GM19239 (cell line): ENCODE measurements at regions not wholly inside any gene's neighbourhood (a gene's known extent, or its start where the extent isn't known, plus 50 kb on each side); places are given as distances from the start of the nearest gene placed in this dataset.
A peak's percentile ranks its signal among the peaks of the same experiment; 100 is the strongest.

ENCODE experiments used
- DNase-seq: peaks from one replicate; pipeline ENCODE4 v3.0.0; 2011; ENCODE audit warnings: low spot score; ENCODE audit not compliant: insufficient read length
- FAIRE-seq: peaks from 2 replicates; lab custom pipeline; 2011; peaks lifted over from hg19 to GRCh38; lab: Jason Lieb, UNC

DNA sequence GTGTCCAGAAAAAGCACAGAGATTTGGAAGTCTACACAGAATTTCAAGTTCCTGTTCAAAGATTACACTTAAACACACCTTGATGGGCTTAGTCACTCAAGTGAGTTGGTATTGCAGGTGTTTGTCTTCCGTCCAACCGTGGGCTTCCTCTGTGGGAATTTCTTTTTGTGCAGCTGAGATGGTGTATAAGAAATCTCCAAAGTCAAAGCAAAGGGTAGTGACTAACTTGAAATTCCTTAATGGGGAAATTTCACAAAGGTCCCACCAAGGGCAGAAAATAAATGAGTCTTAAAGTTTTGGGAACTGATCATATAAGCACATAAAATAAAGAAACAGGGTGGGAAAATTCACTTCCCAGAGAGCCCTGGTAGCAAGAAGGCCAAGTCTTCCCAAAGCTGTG is 102.0 kb upstream of the TNFAIP3 start:
- FAIRE-seq (no peak), DNase-seq (no peak)

DNA sequence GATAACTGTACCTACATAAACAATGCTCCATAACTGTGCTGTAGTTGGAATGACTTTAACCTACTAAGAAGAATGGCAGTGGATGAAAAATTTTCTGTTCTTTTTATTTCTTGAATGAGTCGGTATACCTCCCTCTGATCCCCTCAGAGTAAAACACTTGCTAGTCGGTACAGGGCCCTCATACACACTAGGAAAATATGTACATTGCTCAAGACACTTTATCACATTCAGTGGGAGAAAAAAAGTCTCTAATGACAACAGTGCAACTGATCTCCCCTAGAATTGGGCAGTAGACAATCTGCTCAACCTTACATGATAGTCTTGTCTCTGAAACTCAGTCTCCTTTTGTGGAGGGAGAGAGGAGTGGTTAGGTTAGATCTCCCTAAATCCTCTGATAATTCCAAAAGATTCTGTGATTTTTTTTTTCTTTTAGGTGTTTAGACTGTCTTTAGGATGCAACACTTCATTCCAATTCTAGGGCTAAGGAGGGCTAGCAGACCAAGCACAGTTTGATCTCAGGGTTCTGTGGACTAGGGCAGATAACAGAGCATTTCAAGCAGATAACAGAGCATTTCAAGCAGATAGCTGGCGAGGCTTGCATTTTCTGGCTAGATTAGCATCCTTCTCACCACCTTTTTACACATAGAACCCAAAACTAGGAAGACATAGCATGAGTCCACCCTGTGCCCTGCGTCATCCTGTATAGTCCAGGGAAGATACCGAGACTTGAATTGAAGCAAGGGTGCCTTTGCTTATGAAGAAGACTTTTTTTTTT is 100.3 kb upstream of the TNFAIP3 start:
- FAIRE-seq = no peak
- DNase-seq = no peak

DNA sequence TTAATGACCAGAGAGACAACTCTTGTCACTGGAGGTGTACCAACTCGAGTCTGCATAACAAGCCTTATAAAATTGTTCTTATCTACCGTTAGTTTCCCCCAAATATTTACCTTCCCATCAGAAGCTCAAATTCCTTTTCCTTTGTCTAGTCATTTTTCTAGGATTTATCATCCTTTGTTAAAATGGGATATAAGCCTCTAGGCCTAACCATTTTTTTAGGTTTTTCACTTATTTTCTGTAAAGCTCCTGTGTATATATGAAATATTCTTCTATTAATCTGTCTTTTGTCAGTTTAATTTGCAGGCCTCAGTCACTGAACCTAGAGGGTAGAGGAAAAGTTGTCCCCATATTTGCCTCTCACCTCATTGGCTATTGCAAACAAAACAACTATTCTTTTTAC is 99.6 kb upstream of the TNFAIP3 start:
- FAIRE-seq (no peak), DNase-seq (no peak)

DNA sequence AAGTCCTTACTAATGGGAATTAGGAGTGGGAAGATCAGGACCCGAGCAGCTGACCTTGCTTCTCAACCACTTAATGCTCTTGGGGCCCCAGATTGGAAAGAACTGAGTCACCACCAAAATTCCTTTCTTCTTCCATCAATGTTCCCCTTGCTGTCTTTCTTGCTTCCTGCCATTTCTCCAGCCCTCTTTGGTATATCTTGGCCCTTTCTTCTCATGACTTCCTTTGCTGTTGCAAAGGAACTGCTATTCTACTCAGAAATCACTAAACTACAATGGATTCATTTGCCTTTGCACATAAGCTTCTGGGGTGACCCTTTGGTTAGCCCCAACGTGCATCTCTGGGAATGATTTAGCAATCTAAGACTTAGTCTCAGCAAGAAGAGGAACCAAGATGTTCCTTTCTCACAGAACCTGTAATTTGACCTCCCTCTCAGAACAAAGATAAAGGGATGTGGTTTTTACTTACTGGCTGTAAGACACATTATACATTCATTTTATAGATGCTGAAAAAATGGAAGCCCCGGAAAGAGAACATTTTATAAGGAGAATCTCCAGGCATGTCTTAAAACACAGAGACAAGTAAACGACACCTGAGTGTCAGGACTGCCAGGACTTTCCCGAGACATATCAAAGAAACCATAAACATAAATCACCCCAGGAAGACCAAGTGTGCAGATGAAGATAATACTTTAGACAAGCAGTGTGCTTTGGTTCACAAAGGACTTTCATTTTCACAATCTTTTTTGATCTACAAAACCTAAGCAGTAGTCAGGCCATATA is 99.0 kb upstream of the TNFAIP3 start:
- FAIRE-seq = peak; percentile 79
- no peak for DNase-seq

DNA sequence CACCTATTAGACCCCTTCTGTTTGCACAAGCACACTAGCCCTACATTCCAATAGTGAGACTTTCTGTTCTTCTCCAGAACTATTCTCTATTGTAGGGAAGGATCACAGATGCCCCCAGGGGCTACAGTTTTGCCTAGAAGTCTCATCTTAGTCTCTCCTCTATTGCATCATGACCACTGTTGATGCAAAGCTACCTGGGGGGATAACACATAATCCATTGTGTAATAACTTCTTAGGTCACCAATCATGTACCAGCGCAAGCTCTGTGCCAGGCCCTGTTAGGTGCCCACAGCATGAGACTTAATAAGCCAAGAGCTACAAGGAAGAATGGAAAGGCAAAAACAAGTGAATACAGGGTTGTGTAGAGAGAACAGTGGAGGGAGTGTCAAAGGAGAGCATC is 98.1 kb upstream of the TNFAIP3 start:
- no peak for DNase-seq
- FAIRE-seq = no peak

DNA sequence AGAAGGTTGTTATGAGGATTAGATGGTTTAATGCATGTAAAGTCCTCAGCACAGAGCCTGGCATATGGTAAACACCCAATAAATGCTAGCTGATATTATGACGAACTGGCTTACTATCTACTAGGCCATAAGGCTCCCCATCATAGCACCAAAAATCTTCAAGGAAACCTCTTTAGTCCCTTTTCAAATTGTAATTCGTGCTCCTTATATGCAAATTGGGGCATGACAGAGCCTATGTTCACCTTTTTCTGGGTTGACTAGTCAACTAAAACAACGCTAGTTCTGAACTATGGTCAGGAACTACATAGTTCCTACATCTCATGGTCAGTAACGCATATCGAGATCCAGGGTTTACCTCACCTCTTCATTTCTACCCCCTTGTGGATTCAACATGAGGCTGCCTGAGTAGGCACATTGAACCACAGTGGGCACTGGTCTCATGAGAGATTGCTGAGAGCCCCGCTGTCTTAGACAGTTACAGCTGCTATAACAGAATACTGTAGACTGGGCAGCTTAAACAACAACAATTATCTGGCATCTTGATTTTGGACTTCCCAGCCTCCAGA is 97.2 kb upstream of the TNFAIP3 start:
- FAIRE-seq (peak; percentile 87), DNase-seq (no peak)

DNA sequence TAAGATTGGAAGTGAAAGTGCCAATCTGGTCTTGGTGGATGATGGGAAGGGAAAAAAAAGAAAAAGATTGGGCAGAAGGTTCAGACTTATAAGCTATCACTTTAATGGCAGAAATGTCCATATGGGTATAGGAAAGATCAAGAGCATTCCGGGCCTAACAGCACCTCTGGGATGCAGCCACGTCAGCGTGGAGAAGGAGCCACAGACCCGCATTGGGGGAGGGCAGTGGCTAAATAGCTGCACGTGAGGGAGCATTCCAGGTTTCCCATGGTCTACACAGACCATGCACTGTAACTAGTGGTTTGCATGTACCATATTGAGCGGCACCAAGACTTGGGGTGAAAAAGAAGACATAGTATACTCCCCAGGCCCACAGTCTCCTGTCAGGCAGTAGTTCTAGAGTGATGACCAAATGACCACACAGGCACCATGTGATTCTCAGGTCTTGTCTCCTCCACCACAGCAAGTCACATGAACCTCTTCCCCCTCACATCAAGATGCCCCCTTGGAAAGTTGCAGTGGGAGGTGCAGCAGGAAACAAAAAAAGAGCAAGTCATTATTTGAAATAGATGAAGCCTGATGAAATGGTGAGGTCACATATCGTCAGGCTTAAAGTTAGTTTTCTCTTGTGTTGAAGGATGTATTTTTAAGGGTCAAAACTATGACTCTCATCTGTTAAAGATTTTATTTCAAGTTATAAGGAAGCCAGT is 94.4 kb upstream of the TNFAIP3 start:
- no peak for FAIRE-seq

DNA sequence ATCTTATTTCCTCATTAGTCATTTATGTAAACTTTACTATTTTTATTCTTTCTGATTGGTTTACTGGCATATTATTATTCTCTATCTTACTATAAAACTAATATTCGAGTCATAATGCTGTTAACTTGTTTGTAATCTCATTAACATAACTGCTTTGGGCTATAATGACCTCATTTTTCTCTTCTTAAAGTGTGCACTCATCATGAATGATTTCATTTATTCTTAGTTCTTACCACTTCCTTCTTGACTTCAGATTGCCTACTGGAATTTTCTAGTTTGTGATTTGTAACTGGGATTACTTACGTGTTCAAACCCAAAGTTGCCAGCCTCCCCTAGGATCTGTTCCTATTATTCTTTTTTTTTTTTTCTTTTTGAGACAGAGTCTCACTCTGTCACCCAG is 91.8 kb upstream of the TNFAIP3 start:
- DNase-seq (no peak), FAIRE-seq (no peak)

More for the DNA sequence above, 94.4 kb upstream of the TNFAIP3 start:
- DNase-seq = no peak

DNA sequence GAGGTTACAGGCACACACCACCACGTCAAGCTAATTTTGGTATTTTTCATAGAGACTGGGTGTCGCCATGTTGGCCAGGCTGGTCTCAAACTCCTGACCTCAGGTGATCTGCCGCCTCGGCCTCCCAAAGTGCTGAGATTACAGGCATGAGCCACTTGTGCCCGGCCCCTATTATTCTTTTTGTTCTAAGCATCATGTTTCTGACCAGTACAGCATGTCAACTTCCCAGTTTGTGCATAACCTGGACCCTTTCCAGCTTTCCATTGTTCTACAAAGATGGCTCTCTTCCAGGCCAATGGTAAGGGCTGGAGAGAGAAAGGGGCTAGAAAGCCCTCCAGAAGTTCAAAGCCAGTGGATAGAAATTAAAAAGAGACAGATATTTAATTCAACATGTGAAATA is 91.3 kb upstream of the TNFAIP3 start:
- no peak for DNase-seq
- no peak for FAIRE-seq

DNA sequence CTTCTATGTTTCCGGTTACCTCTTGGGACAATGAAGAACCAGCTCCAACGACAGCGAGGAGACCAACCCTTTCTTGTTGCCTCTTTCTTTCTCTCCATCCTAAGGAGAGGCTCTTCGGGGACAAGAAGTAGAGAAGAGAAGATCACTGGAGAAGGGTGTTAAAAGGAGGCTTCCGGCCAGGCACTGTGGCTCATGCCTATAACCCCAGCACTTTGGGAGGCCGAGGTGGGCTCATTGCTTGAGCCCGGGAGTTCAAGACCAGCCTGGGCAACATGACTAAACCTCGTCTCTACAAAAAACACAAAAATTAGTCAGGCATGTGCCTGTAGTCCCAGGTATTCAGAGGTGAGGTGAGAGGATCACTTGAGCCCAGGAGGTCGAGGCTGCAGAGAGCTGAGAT is 90.8 kb upstream of the TNFAIP3 start:
- no peak for DNase-seq
- FAIRE-seq = no peak

DNA sequence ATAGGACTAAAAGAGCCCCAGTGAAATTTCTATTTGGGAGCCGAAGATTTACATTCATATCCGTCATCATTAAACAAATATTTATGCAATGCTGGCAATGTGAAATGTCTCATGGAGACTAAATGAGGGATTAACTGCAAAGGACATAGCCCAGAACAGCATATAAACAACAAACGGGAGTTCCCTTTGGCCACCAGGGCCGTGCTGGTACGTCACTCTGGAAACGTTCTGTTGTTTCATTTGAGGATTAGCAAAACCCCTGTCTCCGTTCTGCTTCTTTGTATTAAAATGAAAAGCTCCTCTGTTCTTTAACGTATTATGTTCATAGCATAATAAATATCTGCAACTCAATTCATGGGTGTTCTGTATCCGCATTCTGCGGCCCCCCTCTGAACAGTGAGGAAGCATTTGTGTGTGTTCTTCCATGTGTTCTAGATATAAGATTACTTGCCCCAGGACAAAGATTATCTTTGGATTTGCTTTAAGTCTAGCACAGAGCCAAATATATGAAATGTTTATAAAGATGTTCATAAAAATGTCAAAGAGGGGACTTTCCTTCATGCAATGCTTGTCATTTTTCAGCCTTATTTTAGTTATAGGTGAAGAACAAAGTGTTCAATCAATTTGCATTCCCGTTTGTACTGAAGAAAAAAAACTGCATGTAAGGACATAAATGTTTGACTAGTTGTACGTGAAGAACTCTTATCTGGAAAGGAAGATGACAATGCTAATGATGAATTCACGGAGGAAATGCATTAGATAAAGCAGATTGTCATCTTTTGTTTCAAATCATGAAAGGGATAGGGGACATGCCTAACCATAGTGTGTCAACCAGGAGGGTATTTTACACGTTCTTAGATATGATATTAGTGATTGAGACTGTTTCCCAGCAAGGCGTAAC is 90.0 kb upstream of the TNFAIP3 start:
- DNase-seq = no peak
- FAIRE-seq = no peak

DNA sequence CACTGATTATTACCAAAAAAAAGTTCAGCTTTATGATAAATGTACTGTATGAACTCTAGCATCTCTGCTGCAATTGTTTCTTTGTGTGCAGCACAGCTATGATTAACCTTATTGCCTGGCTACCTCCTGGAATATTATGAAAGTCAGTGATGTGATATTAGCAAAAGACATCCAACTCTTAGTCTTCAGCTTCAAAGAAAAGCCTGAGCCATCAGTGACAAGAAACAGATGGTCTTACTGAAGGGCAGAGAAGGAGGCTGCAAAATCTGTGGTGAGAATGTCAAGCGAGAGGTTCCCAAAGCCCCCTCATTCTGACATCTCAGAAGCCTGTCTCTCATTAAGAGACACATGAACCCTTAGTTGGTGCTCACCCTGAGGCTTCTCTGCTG is 89.4 kb upstream of the TNFAIP3 start:
- no peak for DNase-seq
- no peak for FAIRE-seq

DNA sequence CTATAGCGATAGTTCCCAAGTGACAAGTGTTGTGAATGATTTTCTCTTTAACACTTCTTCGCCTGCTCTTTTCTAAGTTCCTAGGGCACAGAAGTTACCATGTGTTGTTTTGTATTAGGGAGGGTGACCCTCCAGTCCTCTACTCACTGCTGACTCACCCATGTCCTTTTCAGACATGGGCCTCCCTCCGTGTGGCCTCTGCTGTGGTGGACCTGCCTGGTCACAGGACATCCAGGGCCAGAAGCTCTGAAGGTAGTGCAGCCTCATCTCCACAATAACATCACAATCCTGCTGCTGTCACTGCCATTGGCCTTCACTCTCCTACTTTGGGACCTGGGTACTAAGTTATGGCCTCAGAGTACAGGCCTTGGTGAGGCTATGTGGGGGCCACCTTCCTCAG is 87.1 kb upstream of the TNFAIP3 start:
- FAIRE-seq (no peak), DNase-seq (no peak)

DNA sequence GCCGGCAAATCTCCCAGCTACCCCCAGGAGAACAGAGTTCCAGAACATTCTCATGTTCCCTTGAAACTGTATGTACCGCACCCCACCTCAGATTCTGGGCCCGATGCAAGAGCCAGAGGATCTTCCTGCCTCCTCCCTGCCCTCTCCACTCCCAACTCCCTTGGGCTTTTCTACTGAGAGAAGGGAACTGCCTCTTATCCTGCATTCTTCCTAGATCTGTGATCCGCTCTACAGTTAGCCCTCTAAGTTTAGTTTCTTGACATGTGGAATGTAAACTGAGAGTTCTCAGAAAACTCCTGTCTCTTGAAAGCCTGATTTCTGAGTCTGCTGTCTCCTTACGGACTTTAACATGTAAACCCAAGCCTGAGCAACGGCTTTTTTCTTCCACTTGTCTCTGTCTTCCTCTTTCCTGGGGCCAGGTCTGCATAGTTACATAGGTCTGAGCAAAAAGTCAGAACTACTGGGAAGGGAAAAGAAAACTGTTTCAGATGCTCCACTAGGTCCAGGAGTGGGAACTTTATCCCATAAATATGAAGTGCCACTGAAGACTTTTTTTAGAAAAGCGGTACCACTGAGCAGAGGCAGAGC is 86.5 kb upstream of the TNFAIP3 start:
- no peak for FAIRE-seq
- DNase-seq = no peak

DNA sequence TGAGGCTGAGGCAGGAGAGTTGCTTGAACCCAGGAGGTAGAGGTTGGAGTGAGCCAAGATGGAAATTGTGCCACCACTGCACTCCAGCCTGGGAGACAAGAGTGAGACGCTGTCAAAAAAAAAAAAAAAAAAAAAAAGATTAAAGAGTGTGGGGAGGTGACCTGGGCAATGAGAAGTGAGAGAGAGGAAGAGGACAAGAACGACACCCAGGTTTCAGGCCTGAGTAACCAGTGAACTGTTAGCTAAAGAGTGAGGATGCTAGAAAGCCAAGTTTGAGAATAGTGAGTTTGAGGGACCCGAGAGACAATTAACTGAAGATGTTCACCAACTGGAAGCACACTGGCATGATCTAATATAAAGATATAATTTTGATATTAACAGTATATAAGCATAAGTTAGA is 85.4 kb upstream of the TNFAIP3 start:
- DNase-seq (no peak), FAIRE-seq (no peak)

DNA sequence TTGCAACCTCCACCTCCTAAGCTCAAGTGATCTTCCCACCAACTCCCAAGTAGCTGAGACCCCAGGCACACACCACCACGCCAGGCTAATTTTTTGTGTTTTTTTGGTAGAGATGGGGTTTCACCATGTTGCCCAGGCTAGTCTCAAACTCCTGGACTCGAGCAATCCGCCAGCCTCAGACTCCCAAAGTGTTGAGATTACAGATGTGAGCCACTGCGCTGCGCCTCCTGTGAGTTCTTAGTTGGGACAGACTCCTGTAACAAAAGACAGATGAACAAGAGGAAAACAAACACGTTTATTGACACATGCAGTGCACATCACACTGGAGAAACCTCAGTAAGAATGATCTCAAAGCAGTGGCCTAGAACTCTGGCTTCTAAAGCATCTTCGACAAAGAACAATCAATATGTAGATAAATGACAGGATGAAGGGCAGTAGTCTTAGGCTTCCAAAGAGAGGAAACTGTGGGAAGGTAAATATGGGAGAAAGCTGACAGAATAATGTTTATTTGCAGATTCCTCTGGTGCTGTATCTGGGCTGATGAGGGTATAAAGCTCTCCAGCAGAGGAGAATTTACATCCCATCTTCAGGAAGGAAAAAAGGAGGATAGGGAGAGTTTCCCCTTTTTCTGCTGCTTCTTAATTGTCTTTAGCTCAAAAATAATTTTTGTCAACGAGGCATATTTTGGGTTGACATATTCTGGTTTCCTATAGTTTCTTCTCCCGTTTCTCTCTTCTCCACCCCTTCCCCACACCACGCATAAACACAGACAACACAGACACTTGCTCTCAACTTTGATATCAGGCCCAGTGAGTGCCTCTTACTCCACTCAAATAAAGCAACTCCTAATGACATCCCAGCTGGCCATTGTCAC is 84.7 kb upstream of the TNFAIP3 start:
- DNase-seq (no peak), FAIRE-seq (no peak)

DNA sequence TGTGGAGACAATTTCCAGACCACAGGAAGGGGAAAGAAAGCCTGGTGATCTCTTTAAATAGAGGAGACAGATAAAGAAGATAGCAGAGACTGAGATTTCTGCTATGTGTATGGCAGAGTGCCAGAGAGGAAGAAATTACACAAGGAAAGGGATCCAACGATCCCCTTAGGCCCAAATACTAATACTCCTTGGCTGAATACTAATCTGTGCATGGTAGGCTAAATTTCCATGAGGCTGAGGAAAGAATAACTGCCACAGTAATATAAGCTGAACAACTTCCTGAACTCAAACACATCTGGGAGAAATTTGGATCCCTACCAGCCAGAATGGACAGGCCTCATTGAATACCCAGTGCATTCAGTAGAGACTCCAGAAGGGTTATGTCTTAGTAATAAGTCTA is 83.3 kb upstream of the TNFAIP3 start:
- no peak for DNase-seq
- FAIRE-seq = no peak

DNA sequence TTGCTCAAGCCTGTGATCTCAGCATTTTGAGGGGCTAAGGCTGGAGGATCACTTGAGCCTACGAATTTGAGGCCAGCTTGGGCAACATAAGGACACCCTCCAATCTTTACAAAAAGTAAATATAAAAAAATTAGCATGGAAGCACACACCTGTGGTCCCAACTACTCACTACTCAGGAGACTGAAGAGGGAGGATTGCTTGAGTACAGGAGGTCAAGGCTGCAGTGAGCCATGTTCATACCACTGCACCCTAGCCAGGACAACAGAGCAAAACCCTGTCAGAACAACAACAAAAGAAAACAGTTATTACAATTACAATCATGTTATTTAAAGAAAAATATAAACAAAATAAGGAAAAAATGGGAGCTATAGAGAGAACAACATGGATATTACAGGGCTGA is 82.5 kb upstream of the TNFAIP3 start:
- no peak for DNase-seq
- no peak for FAIRE-seq

DNA sequence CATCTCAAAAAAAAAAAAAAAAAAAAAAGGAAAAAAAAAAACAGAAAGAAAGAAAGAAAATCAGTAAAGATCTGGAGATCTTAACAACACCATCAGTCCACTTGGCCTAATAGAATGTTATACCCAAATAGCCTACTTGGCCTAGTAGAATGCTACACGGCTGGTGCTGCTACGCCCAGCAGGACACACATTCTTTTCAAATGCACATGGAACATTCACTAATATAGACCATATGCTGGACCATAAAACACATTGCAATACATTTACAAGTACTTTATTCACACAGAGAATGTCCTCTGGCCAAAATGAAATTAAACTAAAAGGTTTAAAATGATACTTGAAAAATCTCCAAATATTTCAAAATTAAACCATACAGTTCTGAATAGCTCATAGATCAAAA is 80.0 kb upstream of the TNFAIP3 start:
- DNase-seq (no peak), FAIRE-seq (no peak)
